HUDEP-2 (cell line): ENCODE measurements at regions not wholly inside any gene's neighbourhood (a gene's known extent, or its start where the extent isn't known, plus 50 kb on each side); places are given as distances from the start of the nearest gene placed in this dataset.

Source experiments
- DNase-seq, 76 experiments: peaks; one replicate each; lab custom pipeline; 2025; ENCODE audit not compliant: unreplicated experiment in 76 of 76; lab: John Stamatoyannopoulos, UW

DNA sequence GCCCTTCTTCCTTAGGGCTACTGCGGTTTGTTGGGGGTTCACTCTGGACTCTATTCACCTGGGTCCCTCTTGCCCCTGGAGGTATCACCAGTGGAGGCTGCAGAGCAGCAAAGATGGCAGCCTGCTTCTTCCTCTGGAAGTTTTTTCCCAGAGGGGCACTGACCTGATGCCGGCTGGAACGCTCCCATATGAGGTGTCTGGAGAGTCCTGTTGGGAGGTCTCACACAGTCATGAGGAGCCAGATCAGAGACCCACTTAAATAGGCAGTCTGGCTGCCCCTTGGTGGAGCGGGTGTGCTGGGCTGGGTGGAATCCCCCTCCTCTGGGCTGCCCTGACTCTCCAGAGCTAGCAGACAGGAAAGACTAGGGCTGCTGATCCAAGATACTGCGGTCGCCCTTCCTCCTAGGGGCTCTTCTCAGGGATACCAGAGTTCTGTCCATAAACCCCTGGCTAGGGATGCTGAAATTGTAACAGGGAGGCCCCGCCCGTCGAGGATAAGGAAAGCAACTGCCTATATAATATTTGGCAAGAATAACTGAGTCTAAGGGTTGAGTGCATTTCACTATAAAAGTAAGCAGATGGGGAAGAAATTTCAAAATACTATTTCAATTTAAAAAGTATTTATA, 140.7 kb downstream of the NOL4 start:
- no peak for DNase-seq

DNA sequence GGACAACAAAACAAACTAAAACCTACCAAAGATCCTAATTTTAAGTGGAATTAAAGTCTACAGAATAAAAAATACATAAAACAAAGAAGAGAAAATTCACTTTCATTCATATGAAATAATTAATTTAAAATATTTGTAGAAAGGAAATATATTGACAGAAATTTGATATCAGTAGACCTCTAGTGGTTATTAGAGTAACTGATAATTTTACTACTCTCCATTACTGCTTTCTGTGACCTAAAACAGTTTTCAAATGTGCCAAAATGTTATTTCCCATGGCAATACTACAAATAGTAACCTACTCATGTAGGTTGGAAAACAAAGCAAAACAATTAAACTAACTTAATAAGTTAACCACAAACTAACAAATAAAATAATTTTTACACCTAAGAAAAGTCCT, 147.1 kb downstream of the NOL4 start:
- DNase-seq = no peak

DNA sequence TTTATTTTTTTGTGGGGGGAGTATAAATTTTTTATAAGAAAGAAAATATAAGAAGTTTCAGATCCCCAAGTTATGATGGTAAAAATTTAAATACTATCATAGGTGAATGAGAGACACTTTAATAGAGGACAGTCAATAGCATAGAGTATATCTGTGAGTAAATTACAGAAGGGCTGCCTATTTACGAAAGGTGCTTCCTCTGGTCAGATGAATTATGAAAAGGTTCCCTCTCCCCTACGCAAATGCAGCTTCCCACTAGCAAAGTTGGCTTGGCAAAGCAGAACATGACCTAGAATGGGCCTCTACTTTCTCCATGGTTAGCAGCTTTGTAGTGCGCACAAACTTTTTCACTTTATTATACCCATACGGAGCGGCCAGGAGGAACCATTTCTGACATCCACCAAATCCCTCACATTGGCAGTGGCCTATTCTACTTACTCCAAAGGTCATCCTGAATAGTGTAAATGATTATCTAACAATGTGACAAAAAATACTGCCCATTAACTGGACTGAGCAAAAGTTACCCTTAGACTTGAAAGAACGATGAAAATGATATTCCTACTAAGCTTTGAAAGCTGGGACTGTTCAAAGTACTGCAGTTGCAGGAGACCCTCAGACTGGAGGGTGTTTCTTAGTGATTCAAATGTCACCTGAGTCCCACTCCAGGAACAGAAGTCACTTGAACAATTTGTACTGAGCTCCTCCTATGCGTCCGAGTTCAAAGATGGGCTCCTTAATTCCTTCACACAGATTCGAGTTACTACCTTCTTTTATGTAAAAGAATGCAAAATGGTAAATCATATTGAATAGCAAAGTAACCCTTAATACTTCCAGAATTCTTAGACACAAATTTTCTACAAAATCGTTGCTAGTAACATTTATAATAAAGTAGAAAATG, 148.5 kb downstream of the NOL4 start:
- no peak for DNase-seq

DNA sequence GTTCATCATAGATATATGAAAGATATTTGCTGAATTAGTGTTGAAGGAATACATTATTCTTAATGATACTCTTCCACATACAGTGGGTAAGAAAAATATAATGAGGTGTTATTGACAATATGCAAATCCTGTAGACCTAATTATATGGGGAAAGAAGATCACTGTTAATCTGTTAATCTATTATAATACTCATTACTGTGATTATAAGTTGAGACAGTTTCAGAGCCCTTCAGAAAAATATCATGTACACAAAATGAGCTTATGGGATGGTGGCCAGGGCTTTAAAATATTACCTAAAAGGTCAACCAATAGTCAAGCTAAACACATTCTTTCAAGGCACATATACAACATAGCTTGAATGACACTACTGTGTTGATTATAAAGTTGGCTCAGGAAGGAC, 163.5 kb downstream of the NOL4 start:
- DNase-seq = no peak

DNA sequence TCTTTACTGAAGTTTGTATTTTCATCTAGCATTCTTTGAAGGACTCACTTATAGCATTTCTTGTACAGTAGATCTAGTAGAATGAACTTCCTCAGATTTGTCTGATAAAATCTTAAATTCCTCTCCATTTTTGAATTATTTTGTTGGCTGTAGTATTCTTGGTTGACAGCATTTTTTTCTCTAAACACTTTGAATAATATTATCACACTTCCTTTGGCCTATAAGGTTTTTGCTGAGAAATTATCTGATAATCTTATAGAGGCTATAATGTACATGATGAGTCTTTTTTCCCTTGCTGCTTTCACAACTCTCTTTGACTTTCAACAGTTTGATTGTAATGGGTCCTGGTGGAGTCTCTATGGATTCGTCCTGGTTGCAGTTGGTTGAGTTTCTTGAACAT, 169.5 kb downstream of the NOL4 start:
- no peak for DNase-seq

DNA sequence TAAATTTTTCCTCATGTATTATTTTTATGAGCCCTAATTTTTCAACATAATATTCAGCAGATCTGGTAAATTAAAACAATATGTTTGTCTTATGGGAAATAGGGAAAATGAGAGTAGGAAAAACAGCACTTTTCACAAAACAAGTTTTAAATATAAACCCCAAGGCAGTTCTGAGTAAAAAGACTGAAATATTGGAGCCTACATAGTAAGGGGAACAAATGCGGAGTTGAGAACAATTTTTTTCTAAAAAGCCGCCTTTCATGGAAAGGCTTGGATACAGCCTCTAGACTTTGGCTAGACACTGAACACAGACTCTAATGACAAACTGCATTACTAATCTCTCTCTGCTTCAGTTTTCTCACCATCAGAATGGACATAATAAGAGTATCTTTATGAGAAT, 174.1 kb downstream of the NOL4 start:
- no peak for DNase-seq

DNA sequence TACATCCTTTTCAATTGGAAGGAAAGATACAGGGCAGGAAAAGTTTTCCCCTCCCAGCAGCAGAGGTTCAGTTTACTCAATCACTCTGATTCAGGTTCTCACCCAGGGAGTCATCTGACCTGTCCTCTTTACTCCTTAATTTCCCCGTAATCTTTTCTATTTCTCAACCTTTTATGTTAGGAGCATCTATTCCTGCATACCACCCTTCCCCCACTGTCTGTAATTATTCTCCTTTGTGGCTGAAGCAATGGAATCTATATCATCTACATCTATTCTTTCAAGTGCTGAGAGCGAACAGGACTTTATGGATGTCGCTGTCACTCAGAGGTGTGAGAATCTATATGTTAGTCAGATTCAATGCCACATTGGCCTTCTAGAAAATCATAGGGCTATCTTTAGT, 175.2 kb downstream of the NOL4 start:
- DNase-seq = no peak

DNA sequence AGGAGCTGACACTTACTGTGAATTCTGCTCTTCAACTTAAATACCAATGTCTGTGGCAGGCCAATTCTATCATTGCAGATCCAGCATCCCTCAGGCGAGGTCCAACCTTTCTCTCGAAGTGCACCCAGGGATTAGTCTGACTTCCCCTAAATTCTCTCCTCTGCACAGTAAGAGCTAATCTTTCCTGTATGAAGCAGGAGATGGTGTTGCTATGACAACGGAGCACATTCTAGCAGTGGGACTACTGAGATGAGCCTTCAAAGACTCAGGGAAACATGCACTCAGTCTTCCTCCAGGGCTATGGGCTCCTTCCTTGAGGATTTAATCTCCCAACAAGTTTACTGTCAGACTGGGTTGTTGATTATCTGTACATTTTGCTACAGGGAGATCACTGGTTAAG, 176.3 kb downstream of the NOL4 start:
- DNase-seq = no peak

DNA sequence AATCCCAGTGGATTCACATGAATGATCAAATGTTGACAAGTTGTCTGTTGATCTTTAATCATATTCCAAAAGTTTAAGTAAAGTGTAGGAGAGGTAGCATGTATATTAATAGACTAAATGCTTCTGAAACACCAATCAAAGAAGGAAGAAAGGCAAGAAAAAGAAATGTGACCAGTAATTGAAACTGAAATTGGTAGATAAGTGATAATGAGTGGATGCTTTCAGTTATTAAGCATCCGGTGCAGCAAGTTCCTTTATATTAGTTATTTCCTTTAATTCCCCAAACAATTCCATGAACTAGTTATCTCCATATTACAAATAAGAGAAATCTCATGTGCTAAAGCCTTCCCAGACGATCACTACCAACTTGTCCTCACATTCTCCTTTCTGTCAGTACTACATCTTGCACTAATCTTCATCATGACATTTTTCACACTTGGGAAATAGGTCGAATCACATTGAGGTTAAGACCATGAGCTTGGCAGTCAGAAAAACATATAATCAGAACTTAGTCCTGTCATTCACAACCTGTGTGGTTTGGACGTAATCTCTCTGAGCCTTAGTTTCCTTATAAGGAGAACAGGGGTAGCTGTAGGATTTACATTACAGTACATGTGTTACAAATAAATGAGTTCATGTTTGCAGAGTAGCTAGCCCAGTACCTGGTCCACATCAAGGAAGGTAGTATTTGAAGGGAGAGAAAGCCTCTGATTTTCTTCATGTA, 182.1 kb downstream of the NOL4 start:
- DNase-seq = no peak

DNA sequence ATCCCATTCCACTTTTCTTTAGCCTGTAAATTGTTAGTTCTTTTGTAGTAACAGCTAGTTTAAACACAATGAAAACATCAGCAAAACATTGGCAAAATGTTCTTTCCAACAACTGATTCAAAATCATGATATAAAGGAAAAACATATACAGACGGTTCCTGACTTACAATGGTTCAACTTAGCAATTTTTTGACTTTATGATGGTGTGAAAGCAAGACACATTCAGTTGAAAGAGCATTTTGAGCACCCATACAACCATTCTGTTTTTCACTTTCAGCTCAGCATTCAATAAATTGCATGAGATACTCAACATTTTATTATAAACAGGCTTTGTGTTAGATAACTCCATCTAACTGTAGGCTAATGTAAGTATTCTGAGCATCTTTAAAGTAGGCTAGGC, 185.1 kb downstream of the NOL4 start:
- DNase-seq = no peak

DNA sequence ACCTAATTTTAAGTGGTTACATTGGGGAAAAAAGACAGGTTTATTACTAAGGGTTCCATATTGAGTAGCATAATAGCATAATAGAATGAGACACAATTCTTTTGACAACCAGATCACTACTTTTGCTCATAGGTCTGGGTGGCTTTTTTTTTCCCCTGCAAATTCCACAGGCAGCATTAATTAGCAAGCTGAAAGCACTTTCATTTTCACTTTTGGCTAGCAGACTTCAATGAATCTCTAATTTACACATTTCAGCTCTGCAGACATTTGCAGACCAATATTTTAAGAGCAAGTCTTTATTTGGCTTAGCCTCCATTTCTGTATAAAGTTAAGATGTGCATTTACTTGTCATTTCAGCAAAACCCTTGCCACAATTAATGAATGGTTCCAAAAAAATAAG, 185.5 kb downstream of the NOL4 start:
- DNase-seq = peak in 3 of 76 experiments; percentile 12 to 43 (median 25)

DNA sequence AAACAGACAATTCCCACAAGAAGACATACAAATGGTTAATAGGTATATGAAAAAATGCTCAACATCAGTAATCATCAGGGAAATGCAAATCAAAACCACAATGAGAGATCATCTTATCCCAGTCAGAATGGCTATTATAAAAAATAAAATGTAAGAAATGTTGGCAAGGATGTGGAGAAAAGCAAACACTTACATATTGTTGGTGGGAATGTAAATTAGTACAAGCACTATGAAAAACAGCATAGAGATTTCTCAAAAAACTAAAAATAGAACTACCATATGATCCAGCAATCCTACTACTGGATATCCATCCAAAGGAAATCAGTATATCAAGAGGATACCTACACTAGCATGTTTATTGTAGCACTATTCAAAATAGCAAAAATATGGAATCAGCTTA, 186.6 kb downstream of the NOL4 start:
- no peak for DNase-seq

DNA sequence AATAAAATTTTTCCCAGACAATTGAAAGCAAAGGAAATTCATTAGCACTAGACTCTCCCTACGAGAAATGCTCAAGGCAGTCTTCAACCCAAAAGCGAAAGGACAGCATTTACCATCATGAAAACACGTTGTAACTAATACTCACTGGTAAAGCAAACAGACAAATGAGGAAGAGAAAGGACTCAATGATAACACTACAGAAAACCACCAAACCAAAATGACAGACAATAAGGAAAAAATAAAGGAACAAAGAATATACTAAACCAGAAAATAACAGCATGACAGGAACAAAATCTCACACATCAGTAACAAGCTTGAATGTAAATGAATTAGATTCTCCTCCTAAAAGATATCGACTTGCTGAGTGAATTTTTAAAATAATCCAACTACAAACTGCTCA, 190.7 kb downstream of the NOL4 start:
- DNase-seq = no peak

DNA sequence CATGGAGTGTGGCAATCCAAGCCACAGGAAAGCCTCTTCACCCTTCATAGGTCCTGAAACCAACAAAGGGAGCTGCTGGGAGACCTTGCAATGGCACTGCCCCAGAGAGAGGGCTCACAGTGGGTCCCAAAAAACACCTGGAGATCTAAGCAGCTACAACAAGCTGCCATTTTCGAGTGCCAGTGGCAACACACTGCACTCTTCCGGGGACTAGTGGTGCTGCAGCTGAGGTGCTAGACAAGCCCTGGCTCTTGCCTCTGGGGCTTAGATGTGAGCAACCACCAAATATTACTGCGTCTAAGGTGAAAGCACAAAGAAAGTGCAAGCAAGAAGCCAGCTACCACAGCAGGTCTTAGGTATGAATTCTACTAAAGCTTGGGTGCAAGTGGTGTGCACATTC, 192.9 kb downstream of the NOL4 start:
- peak in 2 of 76 experiments; percentile 1 to 5 for DNase-seq

DNA sequence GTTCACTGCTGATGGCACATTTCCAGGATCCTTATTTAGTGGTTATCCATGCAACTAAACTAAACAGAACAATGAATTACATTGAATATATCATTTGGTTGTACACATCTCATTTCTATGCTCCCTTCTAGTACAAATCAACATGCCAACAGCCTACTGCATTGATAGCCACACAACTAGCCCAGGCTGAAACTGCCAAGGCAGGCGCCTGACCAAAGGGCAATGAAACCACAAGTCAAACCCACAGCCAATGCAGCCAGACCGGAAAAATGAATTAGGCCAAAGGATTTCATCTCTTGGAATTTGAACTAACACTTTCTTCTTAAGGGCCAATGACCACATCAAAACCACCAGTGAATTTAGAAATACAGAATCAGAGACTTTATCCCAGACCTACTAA, 196.4 kb downstream of the NOL4 start:
- DNase-seq = no peak

DNA sequence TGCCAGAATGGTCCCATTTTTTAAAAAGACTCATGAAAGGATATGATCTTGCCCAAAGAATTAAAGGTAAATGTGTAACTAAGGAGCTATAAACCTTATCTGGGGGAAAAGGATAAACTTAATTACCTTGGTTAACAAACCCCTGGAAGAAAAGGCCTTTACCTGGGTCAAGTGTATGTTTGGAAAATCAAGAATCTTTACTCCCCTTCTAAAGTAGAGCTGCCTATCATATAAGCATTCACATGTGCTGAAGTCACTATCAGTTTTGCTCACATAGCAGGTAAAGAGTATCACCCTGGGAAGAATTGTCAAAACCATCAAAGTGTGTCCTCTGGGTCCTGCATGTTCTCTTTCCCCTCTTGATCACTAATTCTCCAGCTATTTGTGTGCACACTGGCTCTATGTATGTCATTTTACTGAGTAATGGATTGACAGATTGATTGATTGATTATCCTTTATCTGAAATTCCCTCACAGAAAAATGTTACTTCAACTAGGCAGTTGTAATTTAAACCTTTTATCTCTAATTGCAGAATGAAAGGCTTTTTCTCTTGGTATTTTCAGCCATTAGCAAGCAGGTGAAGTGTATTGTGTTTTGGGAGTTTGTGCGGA, 199.4 kb downstream of the NOL4 start:
- no peak for DNase-seq

DNA sequence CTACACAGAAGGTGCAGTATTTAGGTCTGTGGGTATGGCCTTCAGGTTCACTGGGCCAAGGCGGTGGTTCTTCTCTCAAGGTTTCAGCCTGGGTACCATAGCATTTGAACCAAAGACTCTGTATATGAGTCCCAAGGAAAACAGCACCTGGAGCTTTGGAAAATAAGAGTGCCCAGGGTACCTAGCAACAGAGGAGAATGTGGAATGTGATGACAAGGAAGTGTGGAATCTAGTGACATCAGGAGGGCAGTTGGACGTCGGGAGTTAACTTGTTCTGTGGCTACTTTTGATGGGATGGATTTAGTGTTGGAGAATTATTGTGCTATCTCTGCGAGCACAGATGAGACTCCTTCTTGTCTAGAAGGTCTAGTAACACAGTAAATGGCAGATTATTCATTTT, 201.2 kb downstream of the NOL4 start:
- DNase-seq = no peak

DNA sequence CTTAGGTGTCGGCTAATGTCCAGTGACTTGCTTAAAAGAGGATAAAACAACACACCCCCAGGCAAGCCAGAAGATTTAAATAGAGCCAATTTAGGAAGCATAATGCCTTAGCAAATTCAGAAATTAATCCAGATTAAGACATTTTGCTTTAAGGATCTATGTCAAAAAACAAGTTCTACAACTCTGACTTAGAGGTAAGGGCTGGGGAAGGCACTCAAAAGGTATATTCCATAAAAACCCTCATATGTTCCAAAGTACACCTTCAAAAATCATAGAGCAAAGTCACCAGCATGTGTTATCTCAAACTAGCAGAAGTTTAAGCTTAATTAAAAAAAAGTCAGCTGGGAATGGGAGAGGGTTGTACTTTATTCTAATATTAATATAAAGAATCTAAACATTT, 206.4 kb downstream of the NOL4 start:
- no peak for DNase-seq

DNA sequence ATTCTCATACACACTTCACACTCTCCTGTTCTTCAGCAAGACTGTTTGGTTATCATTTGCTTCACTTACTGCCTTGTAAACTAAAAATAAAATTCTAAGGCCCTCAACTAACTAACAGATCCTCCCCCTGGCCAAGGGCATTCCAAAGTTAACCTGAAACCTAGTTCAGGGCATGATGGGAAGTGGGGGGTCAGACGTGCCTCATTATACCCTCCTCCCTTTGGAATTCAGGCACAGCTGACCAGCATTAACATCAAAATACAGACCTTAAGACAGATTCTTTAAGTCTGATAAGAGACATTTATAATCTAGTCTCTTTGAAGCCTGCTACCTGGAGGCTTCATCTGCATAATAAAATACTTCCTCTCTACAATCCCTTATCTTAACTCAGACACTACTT, 221.0 kb downstream of the NOL4 start:
- DNase-seq = no peak

DNA sequence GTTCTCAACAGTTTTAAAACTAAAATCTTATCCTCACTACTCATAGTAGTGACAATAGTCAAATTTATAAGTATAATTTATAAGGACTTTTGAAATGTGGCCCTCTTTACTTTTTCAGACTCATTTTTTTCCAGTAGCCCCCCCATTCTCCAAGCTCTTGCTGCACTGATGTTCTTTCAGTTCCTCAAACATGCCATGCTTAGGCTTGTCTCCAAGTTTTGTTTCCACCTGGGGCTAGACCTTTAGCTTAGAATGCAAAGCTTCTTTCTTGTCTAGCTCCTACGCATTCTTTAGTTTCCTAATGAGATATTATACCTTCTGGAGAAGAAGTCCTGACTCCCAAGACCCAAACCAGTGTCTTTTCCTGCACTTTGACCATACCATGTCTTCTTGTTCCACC, 222.6 kb downstream of the NOL4 start:
- no peak for DNase-seq

DNA sequence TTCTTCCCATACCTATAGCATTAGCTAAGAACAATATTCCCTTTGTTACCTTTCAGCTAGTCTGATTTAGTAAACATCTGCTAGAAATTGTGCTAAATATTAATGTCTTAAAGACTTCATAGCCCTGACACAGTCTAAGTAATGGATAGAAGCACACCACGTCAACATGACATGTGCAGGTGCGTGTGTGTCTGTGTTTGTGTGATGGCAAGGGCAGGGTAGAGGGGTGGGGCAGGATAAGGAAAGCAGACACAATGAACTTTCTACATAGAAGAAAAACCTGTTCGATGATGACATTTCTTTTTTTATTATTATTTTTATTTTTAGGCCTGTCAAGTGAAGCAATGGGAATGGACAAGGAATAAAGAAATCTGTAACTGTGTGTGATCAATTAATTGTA, 223.3 kb downstream of the NOL4 start:
- DNase-seq = no peak
